DMS79 (cell line): ENCODE measurements at regions not wholly inside any gene's neighbourhood (a gene's known extent, or its start where the extent isn't known, plus 50 kb on each side); places are given as distances from the start of the nearest gene placed in this dataset.

Experiments
- DNase-seq: peaks from one replicate; lab custom pipeline; 2025; lab: John Stamatoyannopoulos, UW

DNA sequence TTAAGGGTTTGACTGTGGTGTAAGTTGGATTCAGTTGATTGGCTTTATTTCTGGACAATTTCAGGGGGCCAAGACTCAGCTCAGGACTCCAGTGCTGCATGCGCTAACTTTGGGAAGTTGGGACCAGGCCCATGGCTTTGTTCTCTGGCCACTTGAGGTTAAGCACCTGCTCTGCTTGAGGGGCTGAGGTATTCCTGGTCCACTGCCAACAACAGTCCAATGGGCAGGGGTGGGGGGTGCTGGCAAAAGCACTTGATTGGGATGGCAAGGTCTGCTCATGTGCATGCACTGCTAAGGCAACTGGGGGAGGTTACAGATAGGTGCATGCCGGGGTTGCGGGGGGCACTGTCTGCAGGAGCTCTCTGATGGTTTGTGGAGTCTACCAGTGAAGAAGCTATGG, 52.6 kb upstream of the ASB17 start:
- no peak for DNase-seq

DNA sequence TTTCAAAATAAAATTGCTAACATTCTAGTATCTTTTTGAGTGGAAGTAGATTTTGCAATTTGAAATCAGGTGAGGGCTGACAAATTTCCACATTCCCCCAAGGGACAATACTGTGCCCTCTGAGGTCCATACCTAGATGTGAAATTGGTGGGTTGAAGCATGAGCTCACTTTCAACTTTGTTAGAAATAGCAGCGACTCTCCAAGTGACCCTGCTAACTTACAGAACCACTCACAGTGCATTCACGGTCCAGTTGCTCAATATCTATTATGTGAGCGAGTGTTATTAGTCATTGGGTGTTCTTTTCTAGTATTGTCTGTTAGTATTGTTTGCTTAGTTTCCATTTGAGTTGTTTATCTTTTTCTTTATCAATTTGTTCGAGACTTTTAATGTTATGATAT, 53.6 kb upstream of the ASB17 start:
- no peak for DNase-seq

DNA sequence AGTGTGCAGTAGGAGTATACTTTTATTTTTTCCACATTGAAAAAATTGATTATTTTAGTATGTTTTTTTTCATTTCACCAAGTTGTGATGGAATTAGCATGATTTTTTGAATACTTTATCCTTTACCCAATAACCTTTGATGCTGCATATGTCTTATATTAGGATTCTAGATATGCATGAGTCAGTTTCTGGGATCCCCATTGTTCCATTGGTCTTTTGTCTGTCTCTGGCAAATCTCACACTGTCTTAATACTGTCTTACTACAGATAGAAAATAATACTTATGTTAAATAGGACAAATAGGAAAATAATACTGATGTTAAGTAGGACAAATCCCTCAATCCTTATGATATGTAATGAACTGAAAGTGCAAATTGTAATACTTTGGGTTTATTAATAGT, 54.3 kb upstream of the ASB17 start:
- no peak for DNase-seq

DNA sequence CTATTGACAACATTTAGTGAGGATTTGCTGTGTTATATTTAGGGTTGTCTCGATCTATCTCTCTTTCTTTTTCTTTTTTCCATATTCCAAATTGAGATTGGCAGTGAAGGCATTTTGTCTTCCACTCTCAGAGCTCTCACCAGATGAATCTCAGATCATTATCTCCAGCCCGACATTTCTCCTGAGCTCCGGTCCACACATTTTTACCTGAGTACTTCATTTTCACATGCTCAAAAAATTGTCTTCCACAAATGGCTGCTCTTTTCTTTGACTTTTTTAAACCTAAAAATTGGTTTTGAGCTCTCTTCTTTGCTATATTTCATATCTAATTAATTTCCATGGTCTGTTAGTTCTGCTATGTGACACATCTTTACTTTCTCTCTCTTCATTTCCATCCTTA, 56.9 kb upstream of the ASB17 start:
- no peak for DNase-seq

DNA sequence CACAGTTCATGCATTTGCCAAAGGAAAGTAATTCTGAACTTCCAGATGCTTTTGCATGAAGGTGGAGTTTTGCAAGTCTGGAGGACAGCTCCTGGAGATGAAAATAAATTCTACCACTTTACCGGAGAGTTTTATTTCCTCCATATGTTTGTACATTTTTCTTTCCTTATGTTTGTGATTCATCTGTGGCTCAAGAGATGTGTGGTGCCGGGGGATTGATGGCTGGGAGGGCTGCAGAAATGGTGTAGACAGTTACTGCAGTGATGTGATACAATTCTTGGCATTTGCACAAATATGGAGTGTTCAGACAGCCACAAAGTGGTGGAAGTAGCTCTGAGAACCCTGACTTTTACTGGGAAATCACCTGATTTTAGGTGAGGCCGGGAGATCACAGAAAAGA, 58.5 kb upstream of the ASB17 start:
- no peak for DNase-seq

DNA sequence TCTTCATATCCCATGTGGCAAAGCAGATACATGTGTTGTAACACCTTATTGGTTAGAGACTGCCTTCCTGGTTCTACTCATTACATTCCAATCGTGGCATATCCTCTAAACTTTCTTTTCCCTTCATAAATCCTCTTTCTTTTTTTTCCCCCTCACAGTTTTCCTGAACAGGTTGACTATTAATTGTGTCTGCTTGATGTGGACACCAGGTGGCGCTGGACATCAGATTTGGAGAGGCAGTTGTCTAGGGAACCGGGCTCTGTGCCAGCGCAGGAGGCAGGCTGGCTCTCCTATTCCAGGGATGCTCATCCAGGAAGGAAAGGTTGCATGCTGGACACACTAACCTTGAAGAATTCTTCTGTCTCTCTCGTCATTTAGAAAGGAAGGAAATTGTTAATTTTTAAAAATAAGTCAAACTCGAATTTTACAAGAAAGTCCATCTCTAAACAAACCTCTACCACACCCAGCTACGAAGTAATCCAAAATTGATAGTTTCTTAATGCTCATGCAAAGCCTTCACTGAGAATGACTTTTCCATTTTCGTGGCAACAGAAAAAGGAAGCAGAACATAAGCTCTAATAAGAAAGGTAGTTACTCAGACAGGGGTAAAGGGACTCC, 59.4 kb upstream of the ASB17 start:
- DNase-seq, result peak; percentile 1

DNA sequence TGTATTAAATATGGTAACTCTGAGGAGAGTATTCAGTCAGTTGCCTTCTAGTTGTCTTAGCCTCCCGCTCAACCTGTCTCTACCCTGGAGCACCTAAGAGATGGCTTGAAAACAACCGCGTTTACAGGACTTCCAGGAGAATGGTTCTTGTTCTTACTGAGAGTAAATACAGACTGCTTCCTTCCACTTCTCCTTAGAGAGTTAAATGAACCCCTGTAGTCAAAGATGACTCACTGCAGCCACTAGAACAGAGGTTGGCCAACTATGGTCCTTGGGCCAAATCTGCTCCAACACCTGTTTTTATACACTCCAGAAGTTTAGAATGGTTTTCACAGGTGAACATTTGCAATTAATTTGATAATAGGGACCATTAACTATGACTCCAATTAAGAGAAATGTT, 60.1 kb upstream of the ASB17 start:
- no peak for DNase-seq

DNA sequence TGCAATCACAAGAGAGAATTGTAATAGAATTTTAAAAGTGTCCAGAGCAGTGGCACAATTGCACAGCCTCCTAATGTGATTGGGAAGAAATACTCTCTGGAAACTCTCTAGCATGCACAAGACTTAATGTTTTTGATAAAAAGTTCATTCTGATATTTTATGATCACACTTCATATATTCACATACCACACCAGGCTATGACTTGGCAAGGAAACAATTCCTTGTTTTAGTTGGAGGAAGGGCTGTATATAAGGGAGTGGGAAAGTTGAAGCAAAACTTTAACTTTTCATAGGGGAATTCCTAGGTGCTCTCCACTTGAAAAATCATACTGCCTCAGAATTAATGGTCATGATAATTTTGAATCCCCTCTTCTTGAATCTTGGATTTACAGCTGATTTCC, 61.5 kb upstream of the ASB17 start:
- no peak for DNase-seq

DNA sequence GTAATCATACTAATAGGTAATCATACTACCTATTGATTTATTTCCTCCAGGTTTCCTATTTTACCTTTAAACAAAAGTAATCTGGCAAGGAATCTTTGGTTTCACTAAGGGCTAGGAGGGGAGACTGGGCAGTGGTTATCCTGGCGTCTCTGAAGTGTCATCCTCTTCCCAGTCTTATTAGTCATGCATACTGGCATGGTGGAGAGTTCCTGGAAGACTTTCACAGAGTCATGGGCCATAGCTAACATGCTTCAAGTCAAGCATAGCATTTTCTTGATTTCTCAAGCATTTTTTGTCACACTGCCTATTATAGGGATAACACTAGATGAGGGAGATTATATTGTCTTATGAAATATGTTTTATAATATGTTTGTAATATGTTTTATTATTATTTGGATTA, 64.0 kb upstream of the ASB17 start:
- DNase-seq, result no peak

DNA sequence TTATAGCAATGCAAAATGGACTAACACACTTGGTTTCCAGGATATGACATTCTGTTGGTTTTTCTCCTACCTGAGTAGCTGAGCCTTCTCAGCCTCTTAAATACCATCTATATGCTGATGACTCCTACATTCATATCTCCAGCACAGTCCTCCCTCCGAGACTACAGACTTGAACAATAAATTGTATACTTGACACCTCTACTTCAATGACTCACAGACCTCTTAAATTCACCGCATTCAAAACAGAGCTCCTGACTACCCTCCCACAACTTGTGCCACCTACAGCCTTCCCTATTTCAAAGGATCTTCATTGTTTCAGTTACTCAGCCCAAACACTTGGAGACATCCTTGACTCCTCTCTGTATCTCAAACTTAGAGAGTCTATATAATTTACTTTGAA, 66.8 kb upstream of the ASB17 start:
- DNase-seq, result no peak

DNA sequence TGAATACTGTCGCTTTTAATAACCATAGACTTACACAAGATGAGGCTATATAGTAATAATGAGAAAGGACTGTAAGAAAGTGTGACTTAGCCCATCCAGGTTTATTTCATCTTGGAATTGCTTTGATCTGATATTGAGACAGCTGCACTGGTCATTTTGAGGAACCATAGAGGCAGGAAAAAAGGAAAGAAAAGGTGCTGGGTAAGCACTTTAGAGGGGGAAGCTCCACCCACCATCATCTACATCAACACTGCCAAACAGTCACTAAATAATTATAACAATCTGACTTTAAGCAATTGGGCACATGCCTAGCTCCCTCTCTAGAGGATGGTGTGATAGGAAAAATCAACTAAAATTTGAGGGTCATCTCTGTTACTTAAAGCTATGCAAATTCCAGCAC, 70.6 kb upstream of the ST6GALNAC3 start:
- no peak for DNase-seq

DNA sequence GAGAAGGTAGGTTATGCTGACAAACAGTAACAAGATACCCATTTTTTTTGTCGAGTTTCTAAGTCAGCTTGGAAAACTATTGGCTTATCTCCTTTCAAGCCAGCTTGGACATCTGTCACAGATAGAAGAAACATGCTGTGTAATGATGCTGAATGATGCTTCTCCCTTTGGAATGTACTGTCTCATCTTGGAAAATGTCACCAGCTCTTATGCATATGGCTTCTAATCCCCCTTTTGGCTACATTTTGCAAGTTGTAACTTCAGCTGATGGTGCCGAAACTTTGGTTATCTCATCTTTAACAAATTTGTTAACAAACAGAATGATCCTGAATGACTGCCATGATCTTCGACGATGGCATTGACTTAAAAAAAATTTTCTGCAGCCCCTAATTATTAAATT, 68.8 kb upstream of the ST6GALNAC3 start:
- DNase-seq, result no peak

DNA sequence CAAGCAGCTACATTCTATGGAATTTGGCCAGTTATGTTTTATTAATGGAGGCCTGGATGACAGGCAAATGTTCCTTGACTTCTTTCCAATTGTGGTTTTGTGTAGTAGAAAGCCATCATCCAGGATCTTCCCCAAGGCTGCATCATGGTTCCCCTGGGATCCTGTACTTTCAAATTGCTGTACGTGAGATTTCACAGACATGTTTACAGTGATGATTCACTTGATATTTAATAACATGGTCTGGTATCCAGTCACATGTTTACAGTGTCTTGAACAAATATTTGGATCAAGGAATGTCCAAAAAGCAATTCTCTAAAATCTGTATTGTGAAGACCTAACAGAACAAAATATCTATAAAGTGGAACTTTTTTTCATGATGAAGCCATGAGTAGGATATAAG, 68.3 kb upstream of the ST6GALNAC3 start:
- DNase-seq, result no peak

DNA sequence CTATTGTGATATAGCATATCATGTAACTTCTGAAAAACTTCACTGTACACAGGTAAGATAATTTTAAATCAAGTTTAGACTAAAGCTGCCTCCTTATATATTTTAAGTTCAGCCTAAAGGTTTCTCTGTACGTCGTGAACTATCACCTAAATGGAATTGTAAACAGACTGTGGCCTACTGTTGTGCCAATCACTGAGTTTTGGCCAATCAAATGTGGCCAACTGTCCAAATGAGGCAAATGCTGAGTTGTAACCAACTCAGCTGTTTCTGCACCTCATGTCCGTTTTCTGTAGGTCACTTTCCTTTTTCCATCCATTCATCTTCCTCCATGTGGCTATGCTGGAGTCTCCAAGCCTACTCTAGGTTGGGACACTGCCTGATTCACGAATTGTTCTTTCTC, 63.7 kb upstream of the ST6GALNAC3 start:
- DNase-seq, result no peak

DNA sequence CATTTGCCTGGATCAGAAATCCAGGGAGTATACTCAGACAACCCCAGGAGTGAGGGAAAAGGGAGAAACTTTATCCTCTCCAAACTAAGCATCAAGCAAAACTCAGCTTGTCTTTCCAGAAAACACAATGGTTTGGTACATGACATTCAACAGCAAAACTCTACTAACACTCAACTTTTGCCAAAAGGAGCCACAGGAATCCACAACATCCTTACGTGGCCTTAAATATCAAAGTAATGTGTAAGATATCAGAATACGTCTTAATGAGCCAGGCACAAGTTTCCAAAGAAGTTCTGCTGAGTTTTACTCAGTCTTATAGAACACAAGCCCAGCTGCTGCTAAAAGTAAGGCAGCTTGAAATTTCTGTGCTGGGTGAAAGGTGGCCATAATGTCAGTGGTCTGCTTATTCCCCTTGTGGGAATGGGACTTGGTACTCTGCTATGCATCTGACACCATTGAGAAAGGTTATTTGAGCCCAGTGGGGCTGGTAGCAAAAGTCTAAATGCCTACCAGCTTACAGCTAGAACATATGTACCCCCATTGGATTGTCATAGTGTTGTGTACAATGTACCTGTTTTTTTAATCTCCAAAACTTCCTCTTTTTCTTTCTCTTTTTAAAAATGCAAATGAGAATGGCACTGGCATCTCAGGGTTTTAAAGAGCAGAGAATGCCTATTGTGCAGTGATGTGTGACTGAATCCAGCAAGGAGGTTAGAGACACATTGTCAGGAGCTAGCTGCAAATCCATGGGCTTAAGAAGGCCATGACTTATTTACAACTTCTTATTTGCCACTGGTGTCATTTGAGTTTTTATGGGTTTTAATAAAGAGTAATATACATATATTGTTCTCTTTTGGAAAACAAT, 62.0 kb upstream of the ST6GALNAC3 start:
- no peak for DNase-seq

DNA sequence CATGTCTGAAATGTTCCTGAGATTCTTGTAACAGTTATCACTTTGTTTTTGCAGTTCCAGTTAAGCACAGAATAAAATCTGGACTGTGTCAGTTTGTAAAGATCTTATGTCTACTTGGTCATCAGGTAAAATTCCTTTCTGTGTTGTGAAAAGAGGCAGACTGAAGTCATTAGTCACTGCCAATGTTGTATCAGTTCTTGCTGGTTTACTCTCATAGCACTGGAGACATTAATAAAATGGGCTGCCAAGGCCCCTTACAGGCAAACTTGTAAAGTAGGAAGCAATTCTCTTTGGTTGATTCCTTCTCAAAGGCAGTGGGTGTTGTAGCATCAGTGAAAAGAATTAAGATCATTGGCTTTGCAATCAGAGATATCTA, 61.4 kb upstream of the ST6GALNAC3 start:
- DNase-seq, result no peak

DNA sequence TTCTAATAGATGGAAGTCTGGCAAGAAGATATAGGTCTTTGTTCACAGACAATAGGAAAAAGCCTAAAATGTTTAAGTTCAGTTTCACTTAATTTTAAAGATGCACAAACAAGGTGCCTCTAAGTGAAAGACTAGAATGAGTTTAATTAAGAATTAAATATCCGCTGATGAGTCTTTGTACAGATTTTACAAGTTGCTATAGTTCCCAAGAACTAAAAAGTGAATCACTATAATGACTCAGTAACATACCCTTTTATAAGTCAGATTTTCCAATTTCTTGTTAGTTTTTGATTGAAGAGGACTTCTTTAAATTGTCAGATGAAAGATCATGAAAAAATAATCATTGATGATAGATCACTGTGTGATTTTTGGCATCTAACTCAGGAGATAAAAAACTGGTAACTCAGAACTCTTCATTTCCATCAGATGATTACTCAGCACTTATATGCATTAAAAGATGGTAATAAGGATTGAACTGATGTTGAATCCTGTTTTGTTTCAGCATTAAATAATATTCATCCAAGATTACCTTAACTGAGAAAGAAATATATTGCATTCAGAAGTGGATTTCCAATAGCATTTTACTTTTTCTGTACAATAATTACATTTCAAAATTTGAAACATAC, 59.0 kb upstream of the ST6GALNAC3 start:
- no peak for DNase-seq

DNA sequence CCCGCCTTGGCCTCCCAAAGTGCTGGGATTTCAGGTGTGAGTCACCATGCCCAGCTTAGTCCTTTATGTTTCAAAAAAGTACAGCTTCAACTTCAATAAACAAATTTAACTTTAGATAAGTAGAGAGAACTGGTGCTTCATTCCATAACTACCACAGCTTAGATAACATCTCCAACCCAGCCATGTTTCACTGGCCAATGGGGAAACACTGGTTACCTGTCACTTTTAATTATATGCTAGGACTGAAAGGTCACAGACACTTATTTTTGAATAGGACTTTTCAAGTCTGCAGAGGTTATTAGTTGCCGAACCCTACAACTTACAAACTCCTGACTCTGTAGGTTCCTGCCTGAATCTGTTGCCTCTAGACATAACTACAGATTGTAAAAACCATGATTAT, 56.5 kb upstream of the ST6GALNAC3 start:
- no peak for DNase-seq

DNA sequence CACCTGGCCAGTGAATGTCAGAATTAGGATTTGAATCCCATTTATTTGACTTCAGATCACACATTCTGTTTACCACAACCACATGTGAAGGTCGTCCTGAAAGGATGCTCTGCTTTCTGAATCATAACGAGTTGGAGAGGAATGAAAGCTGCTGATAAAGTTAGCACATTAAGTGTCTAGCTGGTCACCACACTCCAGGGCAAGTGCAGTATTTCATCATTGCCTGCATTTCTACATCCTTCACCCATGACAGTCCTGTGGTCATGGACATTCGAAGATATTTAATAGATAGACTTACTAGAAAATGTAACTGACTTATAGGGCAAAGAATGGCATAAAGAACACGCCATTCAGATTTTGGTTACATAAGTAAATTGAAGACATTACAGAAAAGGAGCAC, 52.7 kb upstream of the ST6GALNAC3 start:
- no peak for DNase-seq

DNA sequence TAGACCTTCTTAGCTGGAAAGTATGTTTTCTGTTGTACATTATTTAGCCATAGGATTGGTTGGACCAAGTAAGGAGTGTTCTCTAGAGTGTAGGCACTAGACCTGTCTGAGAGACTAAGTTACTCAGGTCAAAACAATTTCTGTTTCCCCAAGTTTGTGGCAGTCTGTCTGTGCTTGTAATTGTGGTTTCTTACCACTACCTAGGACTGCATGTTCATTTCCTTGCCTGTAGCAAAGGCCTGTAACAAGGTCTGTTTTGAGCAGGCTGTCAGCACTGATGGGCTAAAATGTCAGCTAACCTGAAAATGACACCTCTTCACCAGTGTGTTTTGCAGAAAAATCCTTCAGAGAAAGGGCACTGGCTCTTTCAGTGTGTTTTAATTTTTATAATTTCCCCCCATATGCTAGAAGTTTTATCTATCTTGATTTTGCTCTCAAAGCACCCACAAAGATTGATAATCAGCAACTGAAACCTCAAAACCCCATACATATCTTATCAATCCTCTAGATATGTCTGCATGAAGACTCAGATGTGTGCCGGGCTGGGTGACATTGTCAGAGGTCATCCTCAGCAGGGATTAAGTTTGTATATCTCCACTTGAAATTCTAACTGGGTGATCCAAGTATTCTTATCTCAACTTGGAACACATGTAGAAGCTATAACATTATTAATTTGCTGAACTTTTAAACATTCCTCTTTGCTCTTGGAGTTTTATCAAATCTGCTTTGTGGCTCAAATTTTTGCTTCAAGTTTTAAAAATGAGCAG, 50.7 kb upstream of the ST6GALNAC3 start:
- no peak for DNase-seq
